ENCODE measurements at regions not wholly inside any gene's neighbourhood (a gene's known extent, or its start where the extent isn't known, plus 50 kb on each side); places are given as distances from the start of the nearest gene placed in this dataset.

GRCh38 chr15:99917252-99917651 lies 184.0 kb upstream of the LYSMD4 start:
- Histone ChIP-seq H2AFZ (ENCODE audit: low read depth, low read length) (no peak overlapping the region), H3K79me2 (ENCODE audit: control insufficient read depth, insufficient read depth, low read length) (no peaks in the 10 kb centered on the region), H3K36me3 (ENCODE audit: control insufficient read depth in 2 of 2, extremely low read depth in 1 of 2, insufficient read depth in 2 of 2, low read length in 2 of 2) (no peaks in the 10 kb centered on the region), H3K9me3 (replicated peaks; ENCODE audit: control insufficient read depth, insufficient read depth, low read length) (no peaks in the 10 kb centered on the region), H3K4me3 (replicated peaks in 1 of 3; ENCODE audit: insufficient read depth in 1 of 3, low read depth in 1 of 3, low read length in 3 of 3) (no peak overlapping the region), H3K27me3 (ENCODE audit: control insufficient read depth in 2 of 2, insufficient read depth in 2 of 2, low read length in 2 of 2) (peaks cover 0 to 8% of the 10 kb centered on the region in 2 experiments), H3K9ac (replicated peaks; ENCODE audit: extremely low read depth, insufficient read depth, low read length) (no peak overlapping the region), H3K27ac (ENCODE audit: insufficient read depth, low read depth, low read length) (no peak overlapping the region), H3K4me2 (ENCODE audit: insufficient read depth, low read length) (no peak overlapping the region), H4K20me1 (replicated peaks; ENCODE audit: control insufficient read depth, extremely low read depth, insufficient read depth, low read length) (no peaks in the 10 kb centered on the region), H3K4me1 (ENCODE audit: control insufficient read depth, extremely low read depth, insufficient read depth, low read length) (no peaks in the 10 kb centered on the region), H3K9me1 (replicated peaks; ENCODE audit: control insufficient read depth, extremely low read depth, insufficient read depth, low read length) (no peaks in the 10 kb centered on the region)
- DNase-seq (ENCODE audit: low read depth, low spot score) = no peak
- intact Hi-C loops (cut with micrococcal nuclease) (no loop called here), dilution Hi-C loops (cut with MboI; ENCODE audit: extremely low pct_ligation_motif_present, low sequenced_read_pairs) (no loop called here)
- TF ChIP-seq MYC (IDR thresholded peaks at IDR 0.05; ENCODE audit: low read depth, low read length) = no peak
- TF ChIP-seq JUN (IDR thresholded peaks at IDR 0.05; ENCODE audit: borderline replicate concordance, insufficient read depth, insufficient read length, low read depth) = no peak
- TF ChIP-seq POLR2AphosphoS5 (IDR thresholded peaks at IDR 0.05; ENCODE audit: insufficient read depth, low read depth, low read length) = no peak
- TF ChIP-seq POLR2A (IDR thresholded peaks at IDR 0.05; ENCODE audit: low read depth, low read length) = no peak
- TF ChIP-seq, protein P1, sequence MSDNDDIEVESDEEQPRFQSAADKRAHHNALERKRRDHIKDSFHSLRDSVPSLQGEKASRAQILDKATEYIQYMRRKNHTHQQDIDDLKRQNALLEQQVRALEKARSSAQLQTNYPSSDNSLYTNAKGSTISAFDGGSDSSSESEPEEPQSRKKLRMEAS (IDR thresholded peaks at IDR 0.05; ENCODE audit: insufficient read depth, insufficient read length) = no peak
- no peak for TF ChIP-seq CTCF (IDR thresholded peaks at IDR 0.05; ENCODE audit: extremely low read depth in 1 of 2, insufficient read depth in 1 of 2, low read depth in 1 of 2, low read length in 2 of 2)
- TF ChIP-seq FOS (IDR thresholded peaks at IDR 0.05; ENCODE audit: borderline replicate concordance, insufficient read depth, low read length) = no peak
- no peak for TF ChIP-seq GATA2 (IDR thresholded peaks at IDR 0.05; ENCODE audit: insufficient read depth, insufficient read length, low read depth, low read length)
- TF ChIP-seq EZH2 (IDR thresholded peaks at IDR 0.05; ENCODE audit: borderline replicate concordance, low read depth, low read length, severe bottlenecking) = no peak
- no peak for FAIRE-seq
- POLR2A ChIA-PET = no interaction called here
- CTCF ChIA-PET = no interaction called here
- BruUV-seq (replicated peaks) = no TSS peak

All from endothelial cell of umbilical vein (primary cell).